ENCODE measurements at regions not wholly inside any gene's neighbourhood (a gene's known extent, or its start where the extent isn't known, plus 50 kb on each side); places are given as distances from the start of the nearest gene placed in this dataset.
A peak's percentile ranks its signal among the peaks of the same experiment; 100 is the strongest.

DNA sequence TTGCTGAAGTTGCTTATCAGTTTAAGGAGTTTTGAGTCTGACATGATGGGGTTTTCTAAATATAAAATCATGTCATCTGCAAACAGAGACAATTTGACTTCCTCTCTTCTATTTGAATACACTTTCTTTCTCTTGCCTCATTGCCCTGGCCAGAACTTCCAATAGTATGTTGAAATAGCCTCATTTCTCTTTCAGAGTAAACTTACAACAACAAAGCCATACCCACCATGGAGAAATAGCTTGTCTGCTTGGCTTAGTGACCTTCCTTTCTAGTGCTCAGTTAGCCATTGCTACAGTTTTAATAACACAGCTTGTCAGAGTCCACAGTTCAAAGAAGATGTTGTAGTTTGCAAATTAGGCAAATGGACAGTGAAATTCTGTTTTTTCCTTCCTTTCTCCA lies 228.0 kb downstream of the ETAA1 start:
- DNase-seq (ENCODE audit: low read depth) = peak; percentile 58

DNA sequence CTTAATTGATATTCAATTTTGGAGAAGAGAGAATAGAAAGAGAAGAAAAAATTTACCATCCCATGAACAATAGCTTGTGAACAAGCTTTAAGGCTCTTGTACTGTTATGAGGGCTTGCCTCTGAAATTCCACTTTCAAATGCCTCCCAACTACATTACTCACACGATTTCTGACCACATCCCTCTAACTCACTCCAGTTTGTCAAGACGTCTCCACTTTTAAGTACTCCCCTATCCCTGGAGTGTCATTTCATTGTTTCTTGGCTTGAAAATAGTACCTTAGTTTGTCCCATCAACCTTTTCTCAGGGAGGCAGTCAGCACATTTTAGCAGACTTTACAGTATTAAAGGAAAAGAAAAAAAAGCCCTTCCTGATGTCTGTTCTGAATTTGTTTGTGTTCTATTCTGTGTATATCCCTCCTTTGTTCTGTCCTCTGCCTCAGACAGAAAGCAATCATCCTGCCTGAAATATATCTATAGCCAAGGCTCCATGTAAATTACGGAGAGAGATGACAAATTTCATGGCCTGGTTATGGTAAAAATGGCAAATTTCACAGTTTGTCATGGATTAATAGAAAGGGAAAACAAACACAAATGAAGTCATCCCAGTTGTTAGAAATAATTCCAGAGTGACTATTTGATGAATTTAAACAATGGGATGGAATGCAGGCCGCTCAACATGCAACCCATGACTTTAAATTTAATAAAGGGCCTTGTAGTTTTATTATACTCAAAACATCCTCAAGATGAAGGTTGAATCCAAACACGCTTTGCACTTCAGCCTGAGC lies 228.8 kb downstream of the ETAA1 start:
- peak; percentile 87 for DNase-seq (ENCODE audit: low read depth)

DNA sequence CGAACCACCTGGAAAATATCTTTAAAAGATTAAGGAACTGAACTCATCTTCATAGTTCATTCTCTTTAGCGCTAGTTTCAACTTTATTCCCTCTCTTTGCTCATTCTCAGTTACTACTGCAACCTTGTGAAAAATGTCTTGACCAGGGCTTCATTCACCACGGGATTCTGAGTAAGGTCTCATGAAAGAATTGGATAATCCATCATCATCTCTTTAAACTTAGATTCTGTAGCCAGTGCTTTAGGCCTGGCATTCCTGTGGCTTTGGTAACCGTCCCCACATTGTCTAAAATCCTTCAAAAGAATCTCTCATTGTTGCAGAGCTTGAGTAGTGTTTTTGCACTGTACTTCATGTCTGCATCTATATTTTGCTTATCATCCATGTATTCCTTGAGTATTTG lies 229.5 kb downstream of the ETAA1 start:
- peak; percentile 65 for DNase-seq (ENCODE audit: low read depth)

DNA sequence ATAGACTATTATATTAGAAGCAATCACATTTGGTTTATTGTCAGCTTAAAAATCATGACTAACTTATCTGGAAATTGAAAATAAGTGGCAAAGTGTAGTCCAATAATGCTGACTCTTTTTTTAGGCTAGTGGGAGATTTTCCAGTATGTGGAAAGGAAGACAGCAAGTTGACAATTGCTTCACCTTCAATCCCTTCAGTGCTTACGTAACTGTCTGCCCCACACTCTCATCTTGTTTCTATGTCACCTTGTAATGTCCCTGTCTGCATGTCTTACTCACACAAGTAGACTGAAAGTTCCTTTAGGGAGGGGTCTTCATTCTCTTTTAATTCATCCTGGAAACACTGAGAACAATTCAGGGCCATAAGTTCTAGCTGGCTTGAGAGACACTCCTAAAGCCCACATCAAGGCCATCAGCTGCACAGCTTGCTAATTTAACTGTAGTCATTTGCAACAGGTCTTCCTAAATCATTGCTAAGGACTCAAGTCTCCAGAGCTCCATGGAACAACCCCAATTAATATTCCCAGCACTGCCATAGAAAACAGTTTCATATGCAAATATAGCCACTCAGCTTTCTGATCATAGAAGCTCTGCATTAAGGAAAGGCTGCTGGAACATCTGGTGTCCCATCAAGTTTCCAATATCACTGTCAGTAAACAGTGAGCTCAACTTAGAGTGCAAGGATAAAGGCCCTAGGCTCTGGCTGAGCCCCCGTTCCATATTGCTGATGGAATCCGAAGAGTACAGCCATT lies 230.5 kb downstream of the ETAA1 start:
- no peak for DNase-seq (ENCODE audit: low read depth)

DNA sequence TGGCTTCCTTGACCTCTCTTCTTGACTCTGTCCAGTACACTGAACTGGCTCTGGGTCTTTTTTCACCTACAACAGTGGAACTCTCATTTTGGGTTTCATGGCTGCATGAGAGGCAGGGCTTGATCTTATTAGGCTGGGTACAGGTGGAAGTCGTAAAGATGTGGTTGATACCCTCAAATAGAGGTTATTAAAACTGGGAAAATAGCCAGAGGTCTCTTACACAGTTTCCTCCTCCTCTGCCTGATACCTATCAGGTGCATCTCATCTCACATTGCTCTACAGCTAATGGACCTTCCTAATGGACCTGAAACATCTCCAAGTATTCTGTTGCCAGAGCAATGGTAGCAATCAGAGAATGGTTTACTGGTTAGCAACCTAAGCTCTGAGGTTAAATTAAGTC lies 231.8 kb downstream of the ETAA1 start:
- no peak for DNase-seq (ENCODE audit: low read depth)

DNA sequence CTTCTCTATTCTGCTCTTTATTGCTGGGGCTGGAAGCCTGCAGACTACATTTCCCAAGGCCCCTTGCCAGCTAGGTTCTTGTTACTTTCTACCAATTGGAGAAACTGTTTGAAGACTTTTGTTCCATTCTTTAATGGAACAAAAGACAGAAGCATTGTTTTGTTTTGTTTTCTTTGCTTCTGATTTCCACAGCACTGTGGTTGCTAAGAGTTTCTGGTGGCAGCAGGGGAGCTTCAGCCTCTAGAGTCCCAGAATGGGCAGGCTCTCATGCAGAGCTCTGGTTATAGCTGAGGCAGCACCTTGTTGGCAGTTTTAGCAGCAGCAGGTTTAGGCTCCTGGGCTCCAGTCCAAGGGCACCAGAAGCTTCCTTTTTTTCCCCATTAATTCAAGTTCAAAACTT lies 234.3 kb downstream of the ETAA1 start:
- DNase-seq (ENCODE audit: low read depth) = no peak

DNA sequence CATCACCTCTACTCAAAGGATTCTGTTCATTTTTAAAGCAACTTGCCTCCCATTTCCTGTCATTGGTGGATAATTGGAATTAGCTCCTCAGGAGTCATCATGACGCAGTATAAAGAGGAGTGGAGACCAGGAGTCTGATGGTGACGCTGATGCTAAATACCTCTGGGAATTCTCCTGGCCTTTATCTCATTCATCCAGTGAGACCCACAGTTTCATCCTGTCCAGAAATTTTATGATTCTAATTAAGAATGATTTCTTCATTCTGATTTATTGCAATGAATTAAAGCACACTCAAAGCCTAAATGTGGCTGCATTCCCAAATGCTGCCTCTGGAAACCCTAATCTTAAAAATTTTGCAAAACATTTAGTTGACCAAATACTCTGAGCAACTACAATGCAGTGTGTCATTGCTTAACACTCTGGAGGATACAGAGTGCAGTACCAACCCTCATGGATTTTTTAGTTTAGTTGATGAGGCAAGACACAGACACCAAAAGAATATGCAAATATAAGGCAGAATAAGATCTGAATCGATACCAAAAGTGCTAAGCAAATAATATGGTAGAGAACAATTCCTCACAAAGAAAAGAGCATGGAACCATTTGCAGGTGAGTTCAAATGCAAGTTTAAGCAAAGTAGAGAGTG lies 236.2 kb downstream of the ETAA1 start:
- no peak for DNase-seq (ENCODE audit: low read depth)

DNA sequence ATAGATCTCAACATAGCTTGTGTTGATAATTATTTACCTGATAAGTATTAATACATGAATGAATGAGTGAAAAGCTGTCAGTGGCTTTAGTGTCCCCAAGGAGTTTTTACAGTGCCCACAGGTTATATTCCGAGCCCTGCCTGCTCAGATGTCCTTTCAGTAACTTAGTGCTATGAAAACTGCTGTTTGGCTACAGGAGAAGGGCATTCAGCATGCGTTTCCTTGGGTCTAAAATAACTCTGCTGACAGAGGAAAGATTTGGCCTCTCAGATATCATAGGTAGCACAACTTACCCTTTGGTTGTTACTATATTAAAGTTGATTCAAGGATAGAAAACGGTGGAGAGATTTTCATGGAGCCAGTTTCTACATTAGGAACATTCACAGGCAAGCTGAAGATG lies 241.0 kb downstream of the ETAA1 start:
- DNase-seq (ENCODE audit: low read depth) = no peak

DNA sequence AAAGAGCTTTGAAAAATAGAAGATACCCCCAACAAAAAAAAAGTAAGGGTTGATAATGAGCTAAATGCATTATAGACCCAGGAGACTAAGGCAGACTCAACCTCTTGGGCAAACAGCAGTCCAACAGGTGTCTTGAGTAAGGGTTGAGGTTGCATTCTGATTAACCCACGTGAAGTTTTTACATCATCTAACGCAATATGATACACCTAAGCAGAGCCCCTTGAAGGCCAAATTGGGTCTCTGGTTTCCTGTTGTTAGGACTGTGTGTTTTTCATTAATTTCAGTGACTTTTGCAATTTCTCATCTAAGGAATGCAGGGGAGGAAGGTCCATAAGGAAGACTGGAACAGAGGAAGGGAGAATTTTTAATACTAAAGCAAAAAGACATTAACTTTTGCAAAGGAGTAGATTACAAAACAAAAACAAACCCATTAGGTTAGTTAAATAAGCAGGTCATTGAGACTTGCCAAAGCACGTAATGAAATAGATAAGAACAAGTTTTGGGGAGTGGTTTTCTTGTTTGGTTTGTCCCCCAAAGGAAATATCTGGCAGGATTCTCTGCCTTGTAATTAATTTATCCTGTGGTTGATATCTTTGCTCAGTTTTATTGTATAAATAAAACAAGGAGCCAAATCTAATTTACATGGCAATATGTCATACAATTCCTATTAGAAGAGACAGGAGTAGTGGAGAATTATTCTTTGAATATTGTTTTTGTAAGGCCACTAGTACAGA lies 244.3 kb downstream of the ETAA1 start:
- DNase-seq (ENCODE audit: low read depth) = no peak

DNA sequence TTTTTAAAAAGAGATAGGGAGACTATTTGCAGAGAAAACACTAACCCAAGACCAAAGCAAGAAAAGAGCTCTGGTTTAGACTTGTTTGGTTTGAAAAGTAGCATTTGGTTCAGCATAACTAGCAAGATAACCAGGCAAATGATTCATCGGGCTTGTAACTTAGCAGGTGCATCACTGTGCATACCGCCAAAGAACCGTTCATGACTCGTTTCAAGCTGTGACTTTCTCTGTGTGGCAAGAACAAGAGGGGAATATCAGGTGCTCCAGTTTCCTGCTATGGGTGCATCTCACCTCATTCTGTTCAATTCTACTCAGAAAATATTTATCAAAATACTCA lies 244.9 kb downstream of the ETAA1 start:
- DNase-seq (ENCODE audit: low read depth) = peak; percentile 37

DNA sequence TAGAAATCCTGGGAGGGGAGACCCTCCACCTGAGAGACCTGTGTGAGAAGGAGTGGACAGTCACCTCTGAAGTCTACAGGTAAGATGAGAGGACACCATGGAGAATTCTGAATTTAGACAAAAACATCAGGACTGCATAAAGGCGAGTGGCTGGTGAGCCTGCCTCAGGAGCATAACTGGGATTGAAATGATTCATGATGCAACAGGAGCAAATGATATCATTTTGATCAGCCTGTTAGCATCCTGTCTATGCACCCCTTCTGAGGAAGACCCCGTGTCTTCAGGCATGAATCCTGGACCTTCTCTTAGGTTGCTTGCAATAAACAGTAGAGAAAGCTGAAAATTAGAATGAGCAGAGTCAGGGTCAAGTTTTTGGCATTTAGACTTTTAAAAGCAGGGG lies 245.8 kb downstream of the ETAA1 start:
- DNase-seq (ENCODE audit: low read depth) = no peak

DNA sequence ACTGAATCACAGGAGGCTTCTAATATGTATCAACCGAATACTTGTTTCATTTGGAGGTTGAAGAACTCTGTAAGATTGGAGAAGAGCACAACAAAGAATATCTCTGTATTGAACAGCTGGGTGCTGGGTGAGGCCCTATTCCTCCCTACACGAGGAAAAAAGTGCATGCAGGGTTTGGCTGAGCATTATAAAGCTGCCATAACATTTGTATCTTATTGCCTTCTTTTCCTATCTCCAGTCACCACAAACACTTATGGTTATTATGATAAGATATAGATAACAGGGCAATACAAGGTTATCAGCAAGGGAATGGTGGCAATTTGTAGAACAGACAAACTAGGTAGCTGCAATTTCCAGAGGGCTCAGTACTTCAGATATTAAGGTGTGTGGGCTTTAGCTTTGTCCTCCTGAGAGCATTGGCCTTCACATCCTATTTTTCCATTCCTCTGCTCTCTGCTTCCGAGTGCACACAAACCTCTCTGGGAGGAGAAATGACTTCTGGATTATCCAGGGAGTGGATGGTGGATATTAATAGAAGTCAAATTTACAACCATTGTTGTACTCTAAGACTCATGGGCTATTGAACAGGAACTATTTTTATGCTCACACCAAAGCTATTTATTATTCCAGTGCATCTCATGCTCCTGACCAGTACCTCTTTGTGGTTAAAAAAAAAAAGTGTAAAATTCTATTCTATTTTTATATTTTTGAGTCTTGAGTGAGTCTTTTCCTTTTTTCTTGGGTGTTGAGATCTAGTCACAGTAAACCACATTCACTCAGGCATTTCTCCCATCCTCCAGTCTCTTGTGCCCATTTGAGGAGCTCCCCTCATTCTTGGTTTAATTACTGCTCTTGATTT lies 248.4 kb downstream of the ETAA1 start:
- DNase-seq (ENCODE audit: low read depth) = no peak

DNA sequence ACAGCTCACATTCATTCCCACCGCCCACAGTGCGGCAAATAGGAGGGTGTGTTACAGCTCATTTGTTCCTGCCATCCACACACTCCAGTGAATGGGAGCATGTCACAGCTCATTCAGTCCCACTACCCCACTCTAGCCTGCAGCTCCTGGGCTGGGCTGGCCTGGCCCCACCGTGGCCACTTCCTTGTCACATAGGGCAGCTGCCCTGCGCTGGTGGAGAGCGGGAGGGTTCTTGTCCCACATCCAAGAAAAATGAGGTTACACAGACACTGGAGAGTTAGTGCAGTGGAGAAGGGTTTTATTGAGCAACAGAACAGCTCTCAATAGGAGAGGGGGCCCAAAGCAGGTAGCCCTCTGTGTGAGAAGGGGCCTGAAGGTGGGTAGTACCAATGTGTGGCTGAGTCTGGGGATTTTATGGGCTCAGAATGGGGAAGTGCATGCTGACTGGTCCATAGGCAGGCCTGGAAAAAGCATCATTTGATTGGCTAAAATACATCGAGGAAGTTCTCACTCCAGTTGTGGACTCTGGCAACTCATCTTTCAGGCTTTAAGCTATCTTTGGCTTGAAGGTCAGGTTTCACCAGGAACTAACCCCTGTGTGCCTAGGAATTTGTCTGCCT lies 249.7 kb downstream of the ETAA1 start:
- no peak for DNase-seq (ENCODE audit: low read depth)

DNA sequence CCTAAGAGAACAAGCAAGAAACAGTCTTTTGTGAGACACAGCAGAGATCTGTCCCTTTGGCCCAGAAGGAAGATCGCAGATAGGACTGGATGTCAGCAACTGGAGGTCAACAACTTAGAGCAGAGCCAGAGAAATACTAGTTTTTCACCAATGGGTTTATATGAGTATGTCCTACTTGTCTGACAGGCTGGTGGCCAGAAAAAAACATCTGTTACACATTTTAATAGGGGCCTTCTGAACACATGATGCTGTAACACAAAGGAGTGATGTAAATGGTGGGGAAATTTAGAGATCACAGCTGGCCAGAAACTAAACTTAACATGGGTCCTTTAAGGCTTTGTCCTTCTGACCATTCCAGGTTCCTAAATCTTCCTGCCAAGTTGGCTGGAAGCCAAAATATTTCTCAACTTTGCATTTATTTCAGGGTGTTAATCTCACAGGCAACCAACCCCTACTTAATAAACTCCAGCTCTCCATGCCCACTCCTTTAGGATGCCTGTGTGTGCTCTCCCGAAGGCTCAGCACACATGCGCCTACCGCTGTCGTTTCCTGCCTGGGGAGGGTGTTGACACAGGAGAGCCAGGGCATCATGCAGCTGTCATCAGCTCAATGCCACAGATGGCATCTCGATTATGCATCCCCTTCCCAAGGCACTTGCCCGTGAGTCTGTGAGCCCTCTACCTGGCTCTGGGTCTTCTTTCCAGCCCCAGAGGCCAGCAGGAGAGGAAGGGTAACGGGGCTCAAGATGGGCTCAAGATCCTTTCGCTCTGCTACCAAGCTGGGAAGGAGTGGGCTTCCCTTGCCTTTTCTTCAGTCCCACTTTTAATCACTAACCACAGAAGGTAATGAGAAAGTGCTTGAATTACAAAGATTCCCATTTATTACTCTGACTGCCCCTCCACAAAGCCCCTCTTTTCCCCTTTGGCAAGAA lies 252.5 kb downstream of the ETAA1 start:
- DNase-seq (ENCODE audit: low read depth) = no peak

DNA sequence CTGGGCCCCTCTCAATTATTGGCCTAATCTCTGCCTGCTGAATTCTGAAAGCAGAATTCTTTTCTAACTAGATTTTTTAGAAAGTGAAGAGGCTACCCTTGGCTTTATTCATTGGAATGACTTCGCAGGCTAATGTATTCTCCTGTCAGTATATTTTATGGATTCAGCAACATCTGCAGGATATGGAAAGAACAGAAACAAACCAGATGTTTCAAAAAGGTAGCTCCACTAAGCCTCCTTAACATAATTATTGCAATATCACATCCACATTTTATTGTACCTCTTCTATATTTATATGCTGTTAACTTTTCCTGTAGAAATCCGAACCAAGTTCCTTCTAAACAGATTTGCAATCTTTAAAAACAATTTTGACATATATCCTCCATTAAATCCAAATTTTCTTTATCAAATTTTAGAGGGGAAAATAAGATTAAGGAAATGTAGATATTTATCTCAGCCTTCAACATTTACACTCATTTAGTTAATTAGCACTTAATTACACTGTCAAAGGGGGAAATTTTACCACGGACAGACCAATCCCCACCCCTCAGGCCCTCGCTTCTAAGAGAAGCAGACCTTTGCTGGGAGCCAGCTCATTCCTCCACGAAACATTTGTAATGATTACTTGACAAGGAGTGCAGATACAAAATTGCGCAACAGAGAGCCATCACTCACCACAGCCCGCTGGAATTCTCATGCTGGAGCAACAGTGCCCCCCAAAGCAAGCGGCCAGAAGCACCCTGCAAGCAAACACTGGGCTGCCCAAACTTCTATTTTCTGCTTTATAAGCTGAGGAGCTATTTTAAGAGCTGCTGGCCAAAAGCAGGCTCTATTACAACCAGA lies 253.4 kb downstream of the ETAA1 start:
- DNase-seq (ENCODE audit: low read depth) = peak; percentile 95

DNA sequence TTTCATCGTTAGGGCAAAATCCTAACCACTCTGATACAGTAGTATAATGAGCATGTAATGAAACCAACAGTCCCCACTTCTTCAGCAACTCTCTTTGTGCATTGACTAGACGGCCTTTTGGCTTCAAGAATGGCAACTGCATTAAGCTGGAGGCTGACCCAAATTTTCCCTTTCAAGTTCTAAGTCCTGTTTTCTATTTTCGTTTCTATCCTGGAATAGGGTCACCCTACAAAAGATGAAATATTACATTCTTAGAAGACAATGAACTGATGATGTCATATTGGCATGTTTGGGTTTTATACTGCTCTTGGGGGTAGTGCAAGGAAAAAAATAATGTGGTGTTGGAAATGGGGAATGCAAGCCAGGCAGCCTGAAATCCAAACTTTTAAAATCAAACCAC lies 254.4 kb downstream of the ETAA1 start:
- DNase-seq (ENCODE audit: low read depth) = no peak

DNA sequence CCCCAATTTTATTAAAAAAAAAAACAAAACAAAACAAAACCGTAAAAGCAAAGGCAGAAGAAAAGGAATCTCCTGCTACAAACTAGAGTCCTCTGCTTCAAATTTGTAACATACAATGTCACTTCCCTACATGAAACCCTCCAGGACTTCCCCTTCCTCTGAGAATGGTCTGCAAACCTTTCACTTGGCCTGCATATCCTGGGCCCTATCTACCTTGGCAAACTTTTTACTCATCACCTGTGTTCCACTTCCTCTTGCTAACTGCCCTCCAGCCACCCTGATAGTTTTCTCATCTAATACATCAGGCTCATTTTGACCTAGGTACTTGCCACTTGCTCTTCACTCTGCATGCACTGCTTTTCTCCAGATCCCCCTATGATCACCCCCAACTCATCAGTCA lies 255.5 kb downstream of the ETAA1 start:
- DNase-seq (ENCODE audit: low read depth) = no peak

DNA sequence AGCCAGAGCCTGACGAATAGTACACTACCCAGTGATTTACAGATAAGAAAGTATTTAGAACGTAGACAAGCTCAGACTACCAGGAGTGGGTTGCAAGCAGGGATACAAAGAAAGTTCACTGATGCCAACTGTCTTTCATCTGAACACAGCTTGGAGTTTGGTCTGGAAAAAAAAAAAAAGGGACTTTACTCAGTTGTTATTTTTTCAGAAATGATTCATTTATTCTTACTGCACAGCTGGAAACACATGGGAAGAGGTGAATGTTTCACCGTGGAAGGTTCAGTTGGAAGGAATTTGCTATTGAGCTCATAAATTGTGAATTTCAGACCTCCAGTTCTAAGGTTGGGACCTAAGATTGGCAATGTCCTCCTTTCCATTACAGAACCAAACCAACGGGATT lies 259.7 kb downstream of the ETAA1 start:
- no peak for DNase-seq (ENCODE audit: low read depth)

DNA sequence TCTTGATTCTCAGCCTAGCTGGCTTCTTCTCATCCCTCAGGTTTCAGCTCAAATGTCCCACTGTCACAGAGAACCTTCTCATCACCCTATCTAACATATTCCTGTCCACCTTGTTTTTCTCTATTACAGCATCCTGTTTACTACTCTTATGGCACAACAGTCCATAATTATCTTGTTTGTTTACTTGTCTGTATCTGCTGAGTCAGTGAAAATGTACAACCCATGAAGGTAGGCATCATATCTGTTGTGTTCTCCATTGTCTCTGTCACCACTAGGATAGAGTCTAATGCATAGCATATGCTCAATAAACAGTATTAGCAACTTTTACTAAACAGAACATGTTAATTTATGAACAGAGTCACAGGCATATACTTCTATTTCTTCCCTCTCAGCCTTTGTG lies 261.7 kb downstream of the ETAA1 start:
- no peak for DNase-seq (ENCODE audit: low read depth)
